Keratinocyte (primary cell): ENCODE measurements at regions not wholly inside any gene's neighbourhood (a gene's known extent, or its start where the extent isn't known, plus 50 kb on each side); places are given as distances from the start of the nearest gene placed in this dataset.

ENCODE experiments used
- DNase-seq: peaks from one replicate; pipeline ENCODE4 v3.0.0-alpha.2; 2011; ENCODE audit warnings: low read depth, missing footprints, low spot score
- FAIRE-seq: peaks from 2 replicates; lab custom pipeline; 2011; peaks lifted over from hg19 to GRCh38; lab: Jason Lieb, UNC
- H2AFZ ChIP-seq: 2 replicates; pipeline ENCODE4 v1.6.0; 2012; ENCODE audit warnings: low read length, control low read depth, inconsistent platforms; ENCODE audit not compliant: control insufficient read depth
- H3K27ac ChIP-seq: 2 replicates; pipeline ENCODE4 v1.5.1; 2011; ENCODE audit warnings: low read length; ENCODE audit not compliant: control insufficient read depth, insufficient read depth
- H3K27me3 ChIP-seq: 3 replicates; pipeline ENCODE4 v1.6.0; 2011; ENCODE audit warnings: low read length; ENCODE audit not compliant: control insufficient read depth, insufficient read depth; ENCODE audit errors: extremely low read depth
- H3K36me3 ChIP-seq, 2 experiments: 2 replicates in 1 of 2; 3 replicates in 1 of 2; pipeline ENCODE4 v1.5.1; 2011; ENCODE audit warnings: low read length in 2 of 2, mild to moderate bottlenecking in 1 of 2; ENCODE audit not compliant: control insufficient read depth in 2 of 2, insufficient read depth in 2 of 2; ENCODE audit errors: extremely low read depth in 1 of 2
- H3K4me1 ChIP-seq: 3 replicates; pipeline ENCODE4 v1.5.1; 2011; ENCODE audit warnings: low read length; ENCODE audit not compliant: control insufficient read depth, insufficient read depth; ENCODE audit errors: extremely low read depth
- H3K4me2 ChIP-seq: 3 replicates; pipeline ENCODE4 v1.6.0; 2011; ENCODE audit warnings: low read depth, low read length; ENCODE audit not compliant: control insufficient read depth, insufficient read depth; ENCODE audit errors: extremely low read depth
- H3K4me3 ChIP-seq, 3 experiments: fragments of 200-600 bp in 1 of 3; sonication (generic) in 1 of 3; 2 replicates in 2 of 3; 3 replicates in 1 of 3; pipeline ENCODE4 v1.5.1; 2011 to 2016; ENCODE audit warnings: low read length in 3 of 3, mild to moderate bottlenecking in 3 of 3, control low read depth in 2 of 3, inconsistent platforms in 1 of 3, low read depth in 1 of 3, mixed read lengths in 1 of 3, mixed run types in 1 of 3, moderate library complexity in 1 of 3; ENCODE audit not compliant: control insufficient read depth in 2 of 3, insufficient read depth in 2 of 3; ENCODE audit errors: extremely low read depth in 1 of 3
- H3K79me2 ChIP-seq: 2 replicates; pipeline ENCODE4 v1.6.0; 2012; ENCODE audit warnings: low read length; ENCODE audit not compliant: control insufficient read depth, insufficient read depth
- H3K9ac ChIP-seq: 3 replicates; pipeline ENCODE4 v1.6.0; 2011; ENCODE audit warnings: low read length; ENCODE audit not compliant: control insufficient read depth, insufficient read depth; ENCODE audit errors: extremely low read depth
- H3K9me1 ChIP-seq: 3 replicates; pipeline ENCODE4 v1.6.0; 2011; ENCODE audit warnings: low read length; ENCODE audit not compliant: control insufficient read depth, insufficient read depth; ENCODE audit errors: extremely low read depth
- H3K9me3 ChIP-seq: 2 replicates; pipeline ENCODE4 v1.5.1; 2012; ENCODE audit warnings: low read depth, low read length; ENCODE audit not compliant: control insufficient read depth
- H4K20me1 ChIP-seq: 3 replicates; pipeline ENCODE4 v1.6.0; 2011; ENCODE audit warnings: low read length; ENCODE audit not compliant: control insufficient read depth, insufficient read depth; ENCODE audit errors: extremely low read depth
- EZH2 ChIP-seq: IDR thresholded peaks from one replicate; pipeline ENCODE4 v1.6.1; 2012; ENCODE audit warnings: inconsistent platforms, mild to moderate bottlenecking, low read length, moderate library complexity
- dilution Hi-C: fragments of 300-500 bp; cut with MboI; formaldehyde crosslinking; loops from one replicate; pipeline ENCODE4 v1.7.0; 2020; ENCODE audit warnings: low sequenced_read_pairs; ENCODE audit not compliant: extremely low pct_ligation_motif_present
- TF ChIP-seq, protein P1 (sequence below), 3 experiments: IDR thresholded peaks in 1 of 3; conservative IDR thresholded peaks in 1 of 3; optimal IDR thresholded peaks in 1 of 3; 2 replicates in 2 of 3; 3 replicates in 1 of 3; pipeline versions ENCODE3 to v1.5.1; 2011; ENCODE audit warnings: low read length in 3 of 3, mild to moderate bottlenecking in 3 of 3, moderate library complexity in 2 of 3, control low read depth in 1 of 3, inconsistent platforms in 1 of 3; ENCODE audit not compliant: insufficient read depth in 2 of 3; ENCODE audit errors: extremely low read depth in 1 of 3

GRCh38 chr11:70493089-70493474 lies 94.8 kb downstream of the CTTN start:
- Histone ChIP-seq H3K9me3 (peaks cover 7% of the 10 kb centered on the region), H3K27me3 (no peaks in the 10 kb centered on the region), H3K4me2 (no peak overlapping the region), H3K79me2 (no peaks in the 10 kb centered on the region), H2AFZ (no peak overlapping the region), H3K27ac (no peak overlapping the region), H3K36me3 (no peaks in the 10 kb centered on the region), H3K4me3 (no peak overlapping the region), H3K9ac (no peak overlapping the region), H3K4me1 (no peaks in the 10 kb centered on the region), H3K9me1 (no peaks in the 10 kb centered on the region), H4K20me1 (no peaks in the 10 kb centered on the region)
- FAIRE-seq (no peak), DNase-seq (no peak)
- TF ChIP-seq, protein P1, sequence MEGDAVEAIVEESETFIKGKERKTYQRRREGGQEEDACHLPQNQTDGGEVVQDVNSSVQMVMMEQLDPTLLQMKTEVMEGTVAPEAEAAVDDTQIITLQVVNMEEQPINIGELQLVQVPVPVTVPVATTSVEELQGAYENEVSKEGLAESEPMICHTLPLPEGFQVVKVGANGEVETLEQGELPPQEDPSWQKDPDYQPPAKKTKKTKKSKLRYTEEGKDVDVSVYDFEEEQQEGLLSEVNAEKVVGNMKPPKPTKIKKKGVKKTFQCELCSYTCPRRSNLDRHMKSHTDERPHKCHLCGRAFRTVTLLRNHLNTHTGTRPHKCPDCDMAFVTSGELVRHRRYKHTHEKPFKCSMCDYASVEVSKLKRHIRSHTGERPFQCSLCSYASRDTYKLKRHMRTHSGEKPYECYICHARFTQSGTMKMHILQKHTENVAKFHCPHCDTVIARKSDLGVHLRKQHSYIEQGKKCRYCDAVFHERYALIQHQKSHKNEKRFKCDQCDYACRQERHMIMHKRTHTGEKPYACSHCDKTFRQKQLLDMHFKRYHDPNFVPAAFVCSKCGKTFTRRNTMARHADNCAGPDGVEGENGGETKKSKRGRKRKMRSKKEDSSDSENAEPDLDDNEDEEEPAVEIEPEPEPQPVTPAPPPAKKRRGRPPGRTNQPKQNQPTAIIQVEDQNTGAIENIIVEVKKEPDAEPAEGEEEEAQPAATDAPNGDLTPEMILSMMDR (optimal IDR thresholded peaks at IDR 0.05 in 1 of 3, IDR thresholded peaks at IDR 0.05 in 1 of 3, conservative IDR thresholded peaks at IDR 0.05 in 1 of 3; ENCODE audit: extremely low read depth in 1 of 3, insufficient read depth in 2 of 3, low read length in 3 of 3) = no peak
- no peak for TF ChIP-seq EZH2
- dilution Hi-C loops = no loop called here

DNA sequence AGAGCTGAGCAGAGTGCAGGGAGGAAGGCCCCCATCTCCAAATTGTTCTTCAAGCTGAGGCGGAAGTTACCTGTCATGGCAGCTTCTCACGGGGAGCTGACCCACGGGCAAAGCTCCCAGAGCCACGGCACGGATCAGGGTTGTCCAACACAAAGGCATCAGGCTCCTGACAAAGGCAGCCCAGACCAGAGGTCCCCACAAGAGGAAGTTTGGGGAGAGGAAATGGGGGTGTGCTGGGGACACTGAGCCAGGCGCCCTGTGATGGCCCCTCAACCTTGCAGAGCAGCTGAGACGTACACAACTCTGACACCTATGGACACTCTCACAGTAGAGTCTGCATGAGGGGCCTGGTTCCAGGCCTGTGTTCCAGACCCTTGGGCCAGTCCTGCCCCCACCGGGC lies 95.6 kb downstream of the CTTN start:
- FAIRE-seq = no peak
- H3K9me3 ChIP-seq = peaks cover 7% of the 10 kb centered on the region
- no peaks in the 10 kb centered on the region for H3K27me3 ChIP-seq
- no peak overlapping the region for H3K9ac ChIP-seq
- dilution Hi-C loops = no loop called here
- H3K9me1 ChIP-seq = no peaks in the 10 kb centered on the region
- H3K27ac ChIP-seq = no peak overlapping the region
- H3K4me3 ChIP-seq = no peak overlapping the region
- no peak overlapping the region for H3K4me2 ChIP-seq
- H4K20me1 ChIP-seq = no peaks in the 10 kb centered on the region
- H2AFZ ChIP-seq = no peak overlapping the region
- no peaks in the 10 kb centered on the region for H3K36me3 ChIP-seq
- no peak for DNase-seq
- no peaks in the 10 kb centered on the region for H3K4me1 ChIP-seq
- H3K79me2 ChIP-seq = no peaks in the 10 kb centered on the region
- TF ChIP-seq EZH2 = no peak
- TF ChIP-seq, protein P1 (optimal IDR thresholded peaks at IDR 0.05 in 1 of 3, IDR thresholded peaks at IDR 0.05 in 1 of 3, conservative IDR thresholded peaks at IDR 0.05 in 1 of 3; ENCODE audit: extremely low read depth in 1 of 3, insufficient read depth in 2 of 3, low read length in 3 of 3) = no peak
